ENCODE measurements at regions not wholly inside any gene's neighbourhood (a gene's known extent, or its start where the extent isn't known, plus 50 kb on each side); places are given as distances from the start of the nearest gene placed in this dataset.

DNA sequence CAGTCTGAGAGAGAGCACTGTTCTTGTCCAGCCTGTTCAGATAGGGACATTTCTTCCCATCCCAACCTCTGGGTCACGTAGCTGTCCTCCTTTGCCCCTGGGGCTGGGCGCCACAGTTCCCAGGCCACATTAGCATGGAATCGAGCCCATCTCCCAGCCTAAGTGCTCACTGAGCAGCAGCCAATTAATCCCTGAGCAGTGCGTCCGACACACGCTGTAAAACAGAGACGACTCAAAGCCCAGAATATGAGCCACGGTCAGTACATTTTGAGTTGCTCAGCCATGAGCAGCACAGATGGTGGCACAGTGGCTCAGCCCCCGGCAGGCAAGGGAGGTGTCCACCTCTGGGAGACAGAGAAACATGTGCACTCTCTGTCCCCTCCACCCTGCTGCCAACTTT, 267.4 kb downstream of the NPHP4 start:
- DNase-seq = no peak
- in situ Hi-C loops (cut with MboI; ENCODE audit: low pct_unique_long_range_greater_than_20kb, low sequenced_read_pairs) = no loop called here

- in situ Hi-C loops (cut with MboI; ENCODE audit: low pct_unique_long_range_greater_than_20kb, low sequenced_read_pairs) = no loop called here
- DNase-seq = no peak
Measured at GRCh38 chr1:5722635-5723164, 269.5 kb downstream of the NPHP4 start.

DNA sequence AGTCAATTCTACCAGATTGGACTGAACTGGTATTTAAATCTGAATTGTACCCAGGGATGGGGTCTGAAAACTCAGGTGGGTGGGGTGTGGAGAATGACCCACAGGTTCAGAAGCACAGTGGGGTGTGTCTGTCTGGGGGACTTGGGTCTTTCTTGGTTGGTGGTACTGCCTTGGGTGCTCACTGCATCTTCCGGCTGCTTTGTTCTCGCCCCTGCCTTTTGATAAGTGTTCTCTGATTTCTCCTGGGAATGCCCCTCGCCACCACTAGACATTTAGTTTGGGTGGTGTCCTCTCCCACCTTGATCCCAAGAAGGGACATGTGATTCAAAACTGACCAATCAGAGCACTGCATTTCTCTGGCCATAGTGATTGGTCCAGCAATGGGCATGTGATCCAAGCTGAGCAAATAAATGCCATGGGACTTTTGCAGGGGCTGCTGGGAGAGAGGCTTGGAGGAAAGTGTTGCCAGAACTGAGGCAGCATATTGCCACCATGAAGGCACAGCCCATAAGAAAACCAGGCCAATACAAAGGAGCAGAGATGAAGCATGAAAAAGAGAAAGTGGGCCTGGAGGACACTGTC, 270.5 kb downstream of the NPHP4 start:
- in situ Hi-C loops (cut with MboI; ENCODE audit: low pct_unique_long_range_greater_than_20kb, low sequenced_read_pairs) = no loop called here
- no peak for DNase-seq

DNA sequence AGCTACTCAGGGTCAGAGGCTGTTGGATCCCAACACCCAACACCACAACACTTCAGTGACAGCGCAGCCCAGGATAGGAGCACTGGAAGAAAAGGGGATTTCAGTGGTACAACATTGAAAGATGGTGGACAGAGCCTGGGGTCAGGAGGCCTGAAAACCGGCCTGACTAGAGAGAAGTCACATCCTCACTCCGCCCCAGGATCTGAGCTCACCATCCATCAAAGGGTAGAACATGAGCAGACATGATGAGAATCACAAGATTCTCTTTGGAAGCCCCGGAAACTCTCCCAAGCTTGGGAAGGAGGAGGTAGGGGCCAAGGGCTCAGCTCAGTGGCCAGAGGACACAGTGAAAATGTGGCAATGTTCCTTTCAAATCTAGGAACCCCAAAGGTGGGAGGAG, 271.3 kb downstream of the NPHP4 start:
- no peak for DNase-seq
- in situ Hi-C loops (cut with MboI; ENCODE audit: low pct_unique_long_range_greater_than_20kb, low sequenced_read_pairs) = no loop called here

DNA sequence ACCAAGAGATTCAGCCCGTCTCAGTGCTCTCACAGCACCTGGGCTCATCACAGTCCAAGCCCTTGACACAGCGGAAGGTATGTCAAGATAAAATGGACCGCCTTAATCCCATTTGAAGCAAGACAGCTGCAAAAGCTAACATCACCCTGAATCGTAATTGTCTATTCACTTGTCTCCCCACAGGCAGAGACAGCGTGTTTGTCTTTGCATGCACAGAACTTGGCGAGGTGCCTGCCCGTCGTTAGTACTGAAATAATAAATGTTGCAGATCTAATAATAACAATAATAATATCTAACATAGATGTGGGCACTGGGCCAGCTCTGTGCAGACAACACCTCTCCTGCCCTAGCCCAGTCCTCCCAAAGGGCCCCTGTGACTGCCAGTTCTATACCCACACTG, 271.7 kb downstream of the NPHP4 start:
- in situ Hi-C loops (cut with MboI; ENCODE audit: low pct_unique_long_range_greater_than_20kb, low sequenced_read_pairs) = no loop called here
- DNase-seq = no peak

GRCh38 chr1:5720045-5720444, 272.2 kb downstream of the NPHP4 start:
- no peak for DNase-seq
- in situ Hi-C loops (cut with MboI; ENCODE audit: low pct_unique_long_range_greater_than_20kb, low sequenced_read_pairs) = no loop called here

DNA sequence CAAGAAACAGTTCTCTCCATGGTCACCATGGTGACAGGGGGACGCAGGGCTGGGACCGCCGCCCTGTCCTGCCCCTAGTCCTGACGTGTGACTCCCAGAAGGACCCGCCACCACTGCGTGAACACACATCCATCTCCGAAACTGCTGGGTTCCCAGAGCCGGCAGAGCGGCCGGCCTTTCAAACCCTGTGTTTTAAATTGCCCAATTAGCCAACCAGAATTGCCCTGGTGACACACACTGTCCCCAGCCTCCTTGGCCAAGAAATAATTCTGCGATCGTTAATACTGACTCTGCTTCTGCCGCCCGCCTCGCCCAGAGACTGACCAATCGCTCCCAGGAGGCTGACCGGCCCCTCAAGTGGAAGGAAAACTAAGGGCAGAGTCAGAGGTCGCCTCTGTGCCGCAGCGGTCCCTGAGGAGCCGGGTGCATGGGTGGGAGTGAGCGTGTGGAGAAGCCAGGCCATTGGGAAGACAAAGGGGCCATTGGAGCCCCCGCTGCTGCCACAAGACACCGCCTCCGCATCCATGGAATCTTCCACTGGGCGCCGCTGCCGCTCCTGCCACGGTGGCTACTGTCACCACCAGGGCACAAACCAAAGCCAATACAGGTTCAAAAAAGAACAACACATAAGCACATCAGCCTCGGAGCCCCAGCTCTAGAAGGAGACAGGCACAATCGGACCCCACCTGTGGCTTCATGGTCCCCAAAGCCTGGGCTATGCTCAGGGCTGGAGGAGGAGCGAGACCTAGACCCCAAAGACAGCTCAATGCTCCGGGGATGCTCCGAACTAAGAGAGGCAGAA, 273.2 kb downstream of the NPHP4 start:
- DNase-seq = no peak
- in situ Hi-C loops (cut with MboI; ENCODE audit: low pct_unique_long_range_greater_than_20kb, low sequenced_read_pairs) = no loop called here

- in situ Hi-C loops (cut with MboI; ENCODE audit: low pct_unique_long_range_greater_than_20kb, low sequenced_read_pairs) = no loop called here
- DNase-seq = no peak
Measured at GRCh38 chr1:5717031-5717682, 275.1 kb downstream of the NPHP4 start.

DNA sequence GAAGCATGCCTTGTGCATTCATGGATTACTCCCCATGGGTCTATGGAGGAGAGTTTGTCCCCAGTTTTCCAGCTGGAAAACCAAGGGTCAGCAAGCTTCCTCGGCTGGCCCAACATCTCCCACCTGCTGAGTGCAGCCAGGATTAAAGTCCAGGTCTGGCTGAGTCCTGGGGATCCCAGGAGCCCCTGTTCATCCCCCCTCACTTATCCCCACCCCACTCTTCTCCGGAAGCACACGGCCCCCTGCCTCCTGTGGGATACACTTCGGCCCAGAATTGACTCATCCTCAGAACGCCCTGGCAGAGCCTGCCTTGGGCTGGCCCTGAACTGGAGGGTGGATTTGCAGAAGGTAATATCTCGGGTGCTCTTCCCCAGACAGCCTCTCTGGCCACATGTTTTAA, 276.1 kb downstream of the NPHP4 start:
- DNase-seq = no peak
- in situ Hi-C loops (cut with MboI; ENCODE audit: low pct_unique_long_range_greater_than_20kb, low sequenced_read_pairs) = no loop called here

- no peak for DNase-seq
- in situ Hi-C loops (cut with MboI; ENCODE audit: low pct_unique_long_range_greater_than_20kb, low sequenced_read_pairs) = no loop called here
Measured at GRCh38 chr1:5713101-5714010, 278.9 kb downstream of the NPHP4 start.

GRCh38 chr1:5711956-5712645, 280.1 kb downstream of the NPHP4 start:
- in situ Hi-C loops (cut with MboI; ENCODE audit: low pct_unique_long_range_greater_than_20kb, low sequenced_read_pairs) = no loop called here
- no peak for DNase-seq

DNA sequence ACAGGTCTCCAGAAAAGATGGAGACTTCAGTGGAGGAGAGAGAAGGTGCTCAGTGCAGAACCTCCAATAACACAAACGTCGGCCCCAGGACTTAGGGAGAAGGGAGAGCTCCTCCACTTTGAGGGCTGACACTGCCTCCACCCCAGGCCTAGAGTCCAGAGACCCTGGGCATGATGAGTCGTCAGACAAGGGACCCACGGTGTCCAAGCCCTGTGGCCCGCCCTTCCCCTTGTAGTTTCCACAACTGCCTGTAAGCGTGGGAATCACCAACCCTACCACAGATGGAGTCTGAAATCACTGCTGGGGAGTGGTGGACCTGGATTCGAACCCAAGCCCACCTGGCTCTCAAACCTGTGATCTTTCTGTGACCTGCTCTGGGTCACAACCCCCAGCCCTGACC, 281.1 kb downstream of the NPHP4 start:
- DNase-seq = no peak
- in situ Hi-C loops (cut with MboI; ENCODE audit: low pct_unique_long_range_greater_than_20kb, low sequenced_read_pairs) = no loop called here

DNA sequence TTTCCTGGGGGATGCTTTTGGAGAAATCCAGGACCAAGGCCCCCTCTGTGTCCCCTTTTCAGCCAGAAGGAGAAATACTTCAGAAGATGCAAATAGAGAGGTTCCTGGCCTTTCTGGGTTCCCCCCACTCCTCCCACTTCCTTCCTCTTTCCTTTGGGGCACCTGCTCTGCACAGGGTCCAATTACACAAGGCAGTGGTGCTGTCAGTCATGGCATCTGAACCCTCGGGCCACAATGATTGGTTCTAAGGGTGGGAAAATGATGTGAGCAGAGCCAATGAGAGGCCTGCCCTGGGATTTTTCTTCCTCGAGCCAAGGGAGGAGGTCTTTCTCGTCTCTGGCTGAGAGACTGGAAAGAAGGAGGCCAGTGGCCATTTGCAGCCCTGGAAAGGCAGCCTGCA, 282.2 kb downstream of the NPHP4 start:
- in situ Hi-C loops (cut with MboI; ENCODE audit: low pct_unique_long_range_greater_than_20kb, low sequenced_read_pairs) = no loop called here
- peak; percentile 4 for DNase-seq

DNA sequence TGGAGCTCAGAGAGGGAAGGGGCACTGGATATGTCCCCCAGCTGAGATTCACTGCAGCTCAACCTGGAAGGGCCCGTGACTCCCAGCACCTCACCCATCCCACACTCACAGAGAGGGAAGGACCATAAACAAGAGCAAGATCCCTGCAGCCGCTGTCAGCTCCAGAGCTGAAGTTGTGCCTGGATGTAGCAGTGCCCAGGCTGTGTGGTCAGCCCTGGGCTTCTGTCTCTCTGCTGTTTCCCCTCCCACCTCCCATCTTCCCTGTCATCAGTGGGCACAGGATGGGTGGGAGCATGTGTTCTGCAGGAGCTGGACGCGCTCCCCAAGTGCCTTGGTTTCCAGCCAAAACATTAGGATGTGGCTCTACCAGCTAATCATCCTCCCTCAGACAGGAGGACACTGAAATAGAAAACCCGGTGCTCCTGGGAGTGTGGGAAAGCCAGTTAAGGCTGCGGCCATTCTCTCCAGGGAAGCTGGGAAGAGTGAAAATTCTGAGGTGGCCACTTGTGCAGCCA, 282.7 kb downstream of the NPHP4 start:
- in situ Hi-C loops (cut with MboI; ENCODE audit: low pct_unique_long_range_greater_than_20kb, low sequenced_read_pairs) = no loop called here
- no peak for DNase-seq

GRCh38 chr1:5708346-5709245, 283.6 kb downstream of the NPHP4 start:
- in situ Hi-C loops (cut with MboI; ENCODE audit: low pct_unique_long_range_greater_than_20kb, low sequenced_read_pairs) = no loop called here

GRCh38 chr1:5707566-5708345, 284.5 kb downstream of the NPHP4 start:
- in situ Hi-C loops (cut with MboI; ENCODE audit: low pct_unique_long_range_greater_than_20kb, low sequenced_read_pairs) = no loop called here
- DNase-seq = no peak

More at GRCh38 chr1:5708346-5709245, 283.6 kb downstream of the NPHP4 start:
- DNase-seq = no peak

DNA sequence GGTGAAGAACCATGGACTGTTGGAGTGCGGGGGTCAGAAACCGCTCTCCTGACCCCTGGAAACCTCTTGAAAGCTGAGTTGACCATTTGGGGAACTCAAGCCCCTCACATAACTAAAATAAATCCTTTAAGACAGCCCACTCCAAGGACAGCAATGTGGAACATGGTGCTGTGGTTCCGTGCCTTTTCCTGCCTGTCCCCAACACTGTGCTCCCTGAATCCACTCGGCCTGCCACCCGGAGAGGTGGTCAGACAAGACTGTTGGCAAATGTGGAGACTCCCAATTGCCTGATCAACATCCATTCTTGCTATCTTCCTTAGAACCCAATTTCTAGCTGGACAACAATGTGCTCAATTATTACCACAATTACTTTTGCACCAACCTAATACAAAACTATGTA, 286.0 kb downstream of the NPHP4 start:
- no peak for DNase-seq
- in situ Hi-C loops (cut with MboI; ENCODE audit: low pct_unique_long_range_greater_than_20kb, low sequenced_read_pairs) = no loop called here

Measured in KBM-7 (cell line).